WI38 (cell line): ENCODE measurements at regions not wholly inside any gene's neighbourhood (a gene's known extent, or its start where the extent isn't known, plus 50 kb on each side); places are given as distances from the start of the nearest gene placed in this dataset.

Experiments
- H3K4me3 ChIP-seq: 2 replicates; pipeline ENCODE4 v1.5.1; 2011; ENCODE audit warnings: low read depth, mild to moderate bottlenecking, control low read depth, low read length
- CTCF ChIP-seq: IDR thresholded peaks from 2 replicates; pipeline ENCODE4 v1.5.1; 2012; ENCODE audit warnings: low read depth, mild to moderate bottlenecking, control low read depth, low read length

- no peak overlapping the region for H3K4me3 ChIP-seq
- no peak for TF ChIP-seq CTCF
Observed at GRCh38 chr4:31549256-31549655, 829.1 kb downstream of the PCDH7 start.

GRCh38 chr4:31557437-31557836 is 837.3 kb downstream of the PCDH7 start:
- no peak for TF ChIP-seq CTCF
- H3K4me3 ChIP-seq, result no peak overlapping the region

- H3K4me3 ChIP-seq, result no peak overlapping the region
- TF ChIP-seq CTCF, result no peak
Observed at GRCh38 chr4:31573554-31573953, 853.4 kb downstream of the PCDH7 start.

- H3K4me3 ChIP-seq, result no peak overlapping the region
- TF ChIP-seq CTCF, result no peak
Observed at GRCh38 chr4:31575504-31575903, 855.3 kb downstream of the PCDH7 start.

- TF ChIP-seq CTCF, result no peak
Observed at GRCh38 chr4:31580843-31581242, 860.7 kb downstream of the PCDH7 start.

GRCh38 chr4:31585503-31585902 is 865.3 kb downstream of the PCDH7 start:
- TF ChIP-seq CTCF, result no peak
- H3K4me3 ChIP-seq, result no peak overlapping the region

More at GRCh38 chr4:31580843-31581242, 860.7 kb downstream of the PCDH7 start:
- H3K4me3 ChIP-seq, result no peak overlapping the region

- no peak for TF ChIP-seq CTCF
Observed at GRCh38 chr4:31592293-31592692, 872.1 kb downstream of the PCDH7 start.

More at GRCh38 chr4:31592293-31592692, 872.1 kb downstream of the PCDH7 start:
- no peak overlapping the region for H3K4me3 ChIP-seq
